ENCODE measurements at regions not wholly inside any gene's neighbourhood (a gene's known extent, or its start where the extent isn't known, plus 50 kb on each side); places are given as distances from the start of the nearest gene placed in this dataset.
A peak's percentile ranks its signal among the peaks of the same experiment; 100 is the strongest.
"Not testable (repeated sequence)": the region's sequence is repeated elsewhere in the genome, so short reads cannot be mapped to it uniquely, and the experiment has no call there.

DNA sequence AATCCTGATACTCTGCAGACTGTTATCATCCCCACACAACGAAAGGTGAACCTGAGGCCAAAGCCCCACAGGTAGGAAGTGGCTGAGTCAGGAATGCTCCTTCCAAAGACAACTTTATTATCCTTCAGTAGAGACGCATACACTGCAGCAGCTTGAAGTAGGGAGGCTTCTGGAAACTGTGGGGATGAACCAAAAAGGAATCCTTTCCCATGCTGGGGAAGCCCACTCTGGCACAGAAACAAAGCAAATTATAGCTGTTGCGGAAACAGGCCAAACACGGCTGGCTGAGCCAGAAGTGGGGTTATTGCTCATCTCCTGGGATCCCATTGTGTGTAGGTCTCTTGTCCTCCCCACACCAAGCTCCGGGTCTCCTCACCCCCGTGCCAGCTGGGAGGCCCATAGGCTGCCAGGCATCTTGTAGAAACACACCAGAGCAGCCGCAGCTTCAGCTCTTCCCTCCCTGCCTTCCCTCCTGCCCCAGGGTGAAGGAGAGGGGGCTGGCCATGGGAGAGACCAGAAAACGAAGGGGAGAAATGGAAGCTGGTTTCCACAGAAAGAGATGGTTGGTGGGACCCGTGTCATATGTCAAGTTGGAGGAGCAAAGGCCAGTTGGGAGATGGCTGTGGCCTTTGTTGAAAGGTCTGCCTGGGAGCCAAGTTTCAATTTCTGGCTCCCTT is 176.9 kb upstream of the NABP1 start:
- TF ChIP-seq, protein P1, sequence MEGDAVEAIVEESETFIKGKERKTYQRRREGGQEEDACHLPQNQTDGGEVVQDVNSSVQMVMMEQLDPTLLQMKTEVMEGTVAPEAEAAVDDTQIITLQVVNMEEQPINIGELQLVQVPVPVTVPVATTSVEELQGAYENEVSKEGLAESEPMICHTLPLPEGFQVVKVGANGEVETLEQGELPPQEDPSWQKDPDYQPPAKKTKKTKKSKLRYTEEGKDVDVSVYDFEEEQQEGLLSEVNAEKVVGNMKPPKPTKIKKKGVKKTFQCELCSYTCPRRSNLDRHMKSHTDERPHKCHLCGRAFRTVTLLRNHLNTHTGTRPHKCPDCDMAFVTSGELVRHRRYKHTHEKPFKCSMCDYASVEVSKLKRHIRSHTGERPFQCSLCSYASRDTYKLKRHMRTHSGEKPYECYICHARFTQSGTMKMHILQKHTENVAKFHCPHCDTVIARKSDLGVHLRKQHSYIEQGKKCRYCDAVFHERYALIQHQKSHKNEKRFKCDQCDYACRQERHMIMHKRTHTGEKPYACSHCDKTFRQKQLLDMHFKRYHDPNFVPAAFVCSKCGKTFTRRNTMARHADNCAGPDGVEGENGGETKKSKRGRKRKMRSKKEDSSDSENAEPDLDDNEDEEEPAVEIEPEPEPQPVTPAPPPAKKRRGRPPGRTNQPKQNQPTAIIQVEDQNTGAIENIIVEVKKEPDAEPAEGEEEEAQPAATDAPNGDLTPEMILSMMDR (conservative IDR thresholded peaks at IDR 0.05; ENCODE audit: low read depth, low read length), result no peak
- DNase-seq (ENCODE audit: low read depth), result no peak

DNA sequence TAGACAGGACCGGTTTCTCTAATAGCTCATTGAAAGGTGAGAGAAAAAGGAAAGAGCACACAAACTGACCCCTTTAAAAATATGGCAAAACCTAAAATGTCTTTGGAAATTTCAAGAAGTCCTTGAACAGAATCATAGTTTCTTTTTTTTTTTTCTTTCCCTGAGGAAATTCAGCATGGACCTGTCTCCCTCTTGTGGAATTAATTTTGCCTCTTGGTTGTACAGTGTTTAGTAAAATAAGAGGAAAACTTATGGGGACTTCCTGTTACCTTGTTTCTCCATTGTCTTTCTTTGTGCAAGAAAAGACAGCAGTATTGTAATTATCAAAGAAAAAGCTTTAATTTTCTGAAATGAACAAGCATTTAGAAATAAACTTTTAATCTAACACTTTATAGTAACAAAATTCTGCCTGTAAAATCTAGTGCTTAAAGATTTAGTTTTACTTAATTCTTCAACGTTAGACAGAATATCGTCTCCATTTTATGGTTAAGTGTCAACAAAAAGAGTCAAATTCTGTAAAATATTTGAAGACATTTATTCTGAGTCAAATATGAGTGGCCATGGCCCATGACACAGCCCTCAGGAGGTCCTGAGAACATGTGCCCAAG is 176.3 kb upstream of the NABP1 start:
- no peak for DNase-seq (ENCODE audit: low read depth)
- H3K4me3 ChIP-seq (ENCODE audit: low read length), result no peak overlapping the region
- TF ChIP-seq, protein P1 (conservative IDR thresholded peaks at IDR 0.05; ENCODE audit: low read depth, low read length), result peak; percentile 67

More for the DNA sequence above, 176.9 kb upstream of the NABP1 start:
- no peak overlapping the region for H3K4me3 ChIP-seq (ENCODE audit: low read length)

DNA sequence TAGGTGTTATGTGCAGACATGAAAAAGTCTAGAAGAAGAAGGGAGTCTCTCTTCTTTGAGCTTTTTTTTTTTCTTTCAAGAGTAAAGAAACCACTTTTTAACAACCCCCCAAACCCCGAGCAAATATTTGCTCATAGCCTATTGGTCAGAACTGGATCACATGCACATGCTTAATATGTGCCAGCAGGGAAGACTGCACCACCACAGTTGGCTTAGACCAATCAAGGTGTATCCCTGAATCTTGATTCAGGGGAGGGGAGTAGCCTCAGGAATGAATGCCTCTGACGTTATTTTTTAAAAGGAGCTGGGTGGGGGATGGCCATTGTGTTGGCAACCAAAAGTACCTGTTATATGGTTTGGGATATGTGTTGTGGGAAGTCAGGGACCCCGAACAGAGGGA is 171.4 kb upstream of the NABP1 start:
- DNase-seq (ENCODE audit: low read depth), result no peak
- H3K4me3 ChIP-seq (ENCODE audit: low read length), result no peak overlapping the region
- TF ChIP-seq, protein P1 (conservative IDR thresholded peaks at IDR 0.05; ENCODE audit: low read depth, low read length), result no peak

DNA sequence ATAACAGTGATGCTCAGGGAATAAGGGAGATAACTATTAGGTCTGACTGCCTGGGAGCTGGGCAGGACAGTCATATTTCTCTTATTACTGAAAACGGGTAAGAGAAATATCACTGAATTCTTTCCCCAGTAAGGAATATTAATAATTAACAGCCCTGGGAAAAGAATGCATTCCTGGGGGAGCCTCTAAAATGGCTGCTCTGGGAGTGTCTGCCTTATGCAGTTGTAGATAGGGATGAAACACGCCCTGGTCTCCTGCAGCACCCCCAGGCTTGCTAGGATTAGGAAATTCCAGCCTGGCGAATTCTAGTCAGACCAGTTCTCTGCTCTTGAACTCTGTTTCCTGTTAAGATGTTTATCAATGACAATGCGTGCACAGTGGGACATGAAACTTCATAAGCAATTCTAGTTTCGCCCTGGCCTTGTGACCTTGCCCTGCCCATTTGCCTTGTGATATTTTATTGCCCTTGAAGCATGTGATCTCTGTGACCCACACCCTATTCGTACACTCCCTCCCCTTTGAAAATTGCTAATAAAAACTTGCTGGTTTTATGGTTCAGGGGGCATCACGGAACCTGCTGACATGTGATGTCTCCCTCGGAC is 170.6 kb upstream of the NABP1 start:
- DNase-seq (ENCODE audit: low read depth); H3K4me3 ChIP-seq (ENCODE audit: low read length): not testable (repeated sequence)

DNA sequence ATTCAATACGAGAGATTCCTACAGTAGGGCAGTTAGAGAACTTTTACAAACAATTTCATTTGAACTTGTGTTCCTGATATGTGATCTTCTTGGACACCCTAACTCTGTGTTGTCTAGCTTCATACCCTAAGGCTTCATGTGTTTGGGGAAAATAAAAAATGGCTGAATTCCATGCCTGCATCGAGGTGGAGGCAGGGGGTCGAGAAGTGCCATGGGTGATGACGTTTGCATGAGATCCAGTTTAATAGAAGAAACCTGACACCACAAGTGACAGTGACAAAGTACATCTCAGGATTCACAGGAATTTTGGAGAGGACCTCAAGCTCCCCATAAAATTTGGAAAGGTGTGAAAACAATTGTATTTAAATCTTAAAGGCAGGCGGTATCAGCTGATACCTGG is 169.2 kb upstream of the NABP1 start:
- no peak overlapping the region for H3K4me3 ChIP-seq (ENCODE audit: low read length)
- DNase-seq (ENCODE audit: low read depth), result no peak
- TF ChIP-seq, protein P1 (conservative IDR thresholded peaks at IDR 0.05; ENCODE audit: low read depth, low read length), result no peak

DNA sequence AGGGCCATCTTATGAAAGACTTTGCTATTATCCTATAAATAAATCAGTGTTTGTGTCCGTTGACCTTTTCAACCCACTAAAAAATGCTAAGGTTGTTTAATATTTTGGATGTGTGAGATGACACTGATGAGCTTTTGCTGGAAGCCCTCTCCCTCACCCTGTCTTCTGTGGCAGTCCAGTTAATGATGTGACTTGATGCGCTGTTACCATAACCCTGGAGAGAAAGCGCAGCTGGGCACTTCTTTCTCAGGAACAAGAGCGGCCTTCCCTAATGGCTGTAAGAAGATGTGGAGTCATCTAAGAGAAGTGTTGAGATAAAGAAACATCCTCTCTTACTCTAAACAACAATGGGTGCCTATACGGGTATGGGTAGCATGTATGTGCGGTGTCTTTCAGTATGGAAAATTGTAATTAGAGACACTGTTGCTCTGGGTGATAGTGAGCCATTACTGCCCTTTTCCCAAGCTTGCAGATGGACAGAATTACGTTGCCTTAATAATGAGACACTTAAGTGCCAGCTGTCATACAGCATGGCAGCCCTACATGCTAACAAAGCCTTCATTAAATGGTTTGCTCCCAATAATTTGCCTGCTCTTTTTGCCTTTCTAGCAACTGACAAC is 165.6 kb upstream of the NABP1 start:
- TF ChIP-seq, protein P1 (conservative IDR thresholded peaks at IDR 0.05; ENCODE audit: low read depth, low read length), result no peak
- H3K4me3 ChIP-seq (ENCODE audit: low read length), result no peak overlapping the region
- no peak for DNase-seq (ENCODE audit: low read depth)

DNA sequence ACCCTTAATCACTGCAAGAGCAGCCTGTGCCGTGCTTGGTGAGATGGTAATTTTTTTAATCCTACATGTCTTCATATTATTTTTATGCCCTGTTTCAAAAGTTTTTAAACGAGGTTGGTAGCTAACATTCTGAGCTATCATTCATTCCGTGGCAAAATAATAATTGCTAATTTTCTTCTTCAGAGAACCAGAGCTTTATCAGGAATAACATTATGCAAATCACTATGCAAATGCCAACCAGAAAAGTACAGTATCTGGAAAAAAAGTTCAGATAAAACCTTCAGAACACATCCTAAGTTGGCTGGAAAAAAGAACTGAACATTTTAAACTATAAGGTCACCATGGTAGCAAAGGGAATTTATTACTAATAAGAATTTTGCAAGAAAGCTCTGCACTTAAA is 165.1 kb upstream of the NABP1 start:
- TF ChIP-seq, protein P1 (conservative IDR thresholded peaks at IDR 0.05; ENCODE audit: low read depth, low read length), result no peak
- DNase-seq (ENCODE audit: low read depth), result no peak
- H3K4me3 ChIP-seq (ENCODE audit: low read length), result no peak overlapping the region

Data from retinal pigment epithelial cell (primary cell).